K562 (cell line): ENCODE measurements at regions not wholly inside any gene's neighbourhood (a gene's known extent, or its start where the extent isn't known, plus 50 kb on each side); places are given as distances from the start of the nearest gene placed in this dataset.

Experiments
- ATAC-seq: fragments of 200-7000 bp; cut with Tn5 transposase; 3 replicates; pipeline ENCODE4 v1.9.1; 2020; ENCODE audit warnings: moderate library complexity
- BruUV-seq: library from RNA; stranded (reverse); fragments of 400-500 nt; replicated peaks from 2 replicates; lab custom pipeline; 2021; lab: Mats Ljungman, UMichigan
- CTCF ChIA-PET: fragments of 300-600 bp; formaldehyde crosslinking; extraction: SDS; loops from one replicate; lab custom pipeline; 2021; ENCODE audit warnings: low intra/inter-chr PET ratio; lab: Yijun Ruan, JAX
- POLR2A ChIA-PET: fragments of 300-600, 350-650 bp; sonication (Branson Sonifier 250); formaldehyde crosslinking; extraction: SDS; loops from one replicate; lab custom pipeline; 2021; ENCODE audit warnings: antibody characterized with exemption, inconsistent platforms; lab: Yijun Ruan, JAX
- DNase-seq, 4 experiments: peaks; one replicate each; pipeline versions ENCODE4 v3.0.0 to v3.0.0-alpha.2; 2011 to 2018; ENCODE audit warnings: low spot score in 3 of 4, mixed read lengths in 3 of 4; ENCODE audit errors: extremely low read depth in 1 of 4
- FAIRE-seq: peaks from 2 replicates; lab custom pipeline; 2011; peaks lifted over from hg19 to GRCh38; lab: Jason Lieb, UNC
- H2AFZ ChIP-seq: 2 replicates; pipeline ENCODE4 v1.6.0; 2011; ENCODE audit warnings: low read depth, low read length, control low read depth, inconsistent platforms
- H3K27ac ChIP-seq: fragments of 200-600 bp; 3 replicates; pipeline ENCODE4 v1.8.0; 2011; ENCODE audit warnings: low read depth, mild to moderate bottlenecking, control low read depth, inconsistent platforms, low read length, moderate library complexity, mixed read lengths; ENCODE audit errors: extremely low read depth
- H3K27me3 ChIP-seq, 2 experiments: fragments of 300-600 bp in 1 of 2; 2 replicates in 1 of 2; 3 replicates in 1 of 2; pipeline versions ENCODE4 v1.6.0 to v1.8.0; 2011; ENCODE audit warnings: inconsistent platforms in 2 of 2, low read length in 2 of 2, mild to moderate bottlenecking in 1 of 2, mixed read lengths in 1 of 2, moderate library complexity in 1 of 2; ENCODE audit not compliant: control insufficient read depth in 2 of 2, insufficient read depth in 2 of 2
- H3K36me3 ChIP-seq: fragments of 300-600 bp; 3 replicates; pipeline ENCODE4 v1.8.0; 2011; ENCODE audit warnings: mild to moderate bottlenecking, low read length, inconsistent platforms; ENCODE audit not compliant: control insufficient read depth, insufficient read depth
- H3K4me1 ChIP-seq, 2 experiments: fragments of 200-600 bp in 1 of 2; replicated peaks in 1 of 2; 2 replicates in 1 of 2; 3 replicates in 1 of 2; pipeline versions ENCODE4 v1.5.1 to v1.8.0; 2011; ENCODE audit warnings: inconsistent platforms in 2 of 2, low read length in 2 of 2, mild to moderate bottlenecking in 1 of 2, mixed read lengths in 1 of 2, moderate library complexity in 1 of 2; ENCODE audit not compliant: control insufficient read depth in 2 of 2, insufficient read depth in 2 of 2
- H3K4me2 ChIP-seq: 2 replicates; pipeline ENCODE4 v1.6.1; 2011; ENCODE audit warnings: low read length, control low read depth, inconsistent platforms, mixed read lengths; ENCODE audit not compliant: insufficient read depth
- H3K4me3 ChIP-seq: fragments of 200-600 bp; sonication (generic), shearing (Covaris generic); 2 replicates; pipeline ENCODE4 v1.5.1; 2016; ENCODE audit warnings: control low read depth, inconsistent platforms
- H3K79me2 ChIP-seq: fragments of 200-600 bp; 3 replicates; pipeline ENCODE4 v1.8.0; 2011; ENCODE audit warnings: low read length, inconsistent platforms; ENCODE audit not compliant: control insufficient read depth, insufficient read depth
- H3K9ac ChIP-seq, 2 experiments: 2 replicates each; pipeline versions ENCODE4 v1.6.0 to v1.6.1; 2011; ENCODE audit warnings: low read depth in 2 of 2, low read length in 2 of 2, control low read depth in 1 of 2, inconsistent platforms in 1 of 2, mild to moderate bottlenecking in 1 of 2, mixed read lengths in 1 of 2; ENCODE audit not compliant: insufficient read depth in 1 of 2
- H3K9me1 ChIP-seq: one replicate; pipeline ENCODE4 v1.6.0; 2011; ENCODE audit warnings: inconsistent platforms, mild to moderate bottlenecking, low read length, moderate library complexity; ENCODE audit not compliant: control insufficient read depth, insufficient read depth
- H3K9me3 ChIP-seq: replicated peaks from 2 replicates; pipeline ENCODE4 v1.5.1; 2011; ENCODE audit warnings: low read depth, low read length, inconsistent platforms; ENCODE audit not compliant: control insufficient read depth, insufficient read depth
- H4K20me1 ChIP-seq: replicated peaks from 2 replicates; pipeline ENCODE4 v1.6.1; 2011; ENCODE audit warnings: low read length, inconsistent platforms, mixed read lengths; ENCODE audit not compliant: control insufficient read depth, insufficient read depth
- ARID2 ChIP-seq: fragments of 450-650 bp; IDR thresholded peaks from 2 replicates; pipeline ENCODE4 v1.6.1; 2017; ENCODE audit warnings: antibody characterized with exemption, mild to moderate bottlenecking
- ARID3B ChIP-seq: fragments of 250-450 bp; sonication (Bioruptor Pico); IDR thresholded peaks from 2 replicates; pipeline ENCODE4 v1.4.0; 2020; ENCODE audit warnings: borderline replicate concordance
- CEBPB ChIP-seq: fragments of 450-650 bp; IDR thresholded peaks from 2 replicates; pipeline ENCODE4 v1.6.1; 2016; ENCODE audit warnings: missing genetic modification characterization, missing compliant biosample characterization
- CREB3 ChIP-seq: fragments of 450-650 bp; conservative IDR thresholded peaks from 2 replicates; pipeline ENCODE4 v1.6.1; 2016; ENCODE audit warnings: missing genetic modification characterization, low read depth, mild to moderate bottlenecking, missing compliant biosample characterization, moderate library complexity
- FOXO4 ChIP-seq: fragments of 450-650 bp; formaldehyde crosslinking; IDR thresholded peaks from 2 replicates; pipeline ENCODE4 v1.4.0; 2020; ENCODE audit warnings: mild to moderate bottlenecking, moderate library complexity
- HBP1 ChIP-seq: fragments of 450-650 bp; formaldehyde crosslinking; IDR thresholded peaks from 2 replicates; pipeline ENCODE4 v1.4.0; 2022; ENCODE audit warnings: missing genetic modification characterization
- KLF6 ChIP-seq: fragments of 250-450 bp; sonication (Bioruptor Pico); IDR thresholded peaks from 2 replicates; pipeline ENCODE4 v1.4.0; 2020; ENCODE audit warnings: mild to moderate bottlenecking, moderate library complexity, borderline replicate concordance
- MEF2D ChIP-seq: conservative IDR thresholded peaks from 2 replicates; pipeline ENCODE4 v1.6.1; 2016; ENCODE audit warnings: low read depth, missing genetic modification characterization, missing compliant biosample characterization
- NR3C1 ChIP-seq: sonication (generic); formaldehyde crosslinking; IDR thresholded peaks from 2 replicates; pipeline ENCODE4 v1.8.1; 2022; ENCODE audit warnings: missing genetic modification reagents
- RFX7 ChIP-seq: fragments of 250-450 bp; sonication (Bioruptor Pico); IDR thresholded peaks from 2 replicates; pipeline ENCODE4 v1.5.1; 2021; ENCODE audit warnings: mild to moderate bottlenecking
- SNIP1 ChIP-seq: fragments of 450-650 bp; IDR thresholded peaks from 2 replicates; pipeline ENCODE4 v1.7.1; 2017; ENCODE audit warnings: low read depth, mild to moderate bottlenecking
- TOE1 ChIP-seq, 2 experiments: fragments of 450-650 bp in 1 of 2; sonication (generic) in 1 of 2; formaldehyde crosslinking in 1 of 2; IDR thresholded peaks; 2 replicates each; pipeline versions ENCODE4 v1.7.1 to v1.8.0; 2016 to 2022; ENCODE audit warnings: borderline replicate concordance in 2 of 2, mild to moderate bottlenecking in 2 of 2, antibody characterized with exemption in 1 of 2, inconsistent platforms in 1 of 2, low read depth in 1 of 2, missing genetic modification reagents in 1 of 2, moderate library complexity in 1 of 2
- ZFP91 ChIP-seq: sonication (generic); formaldehyde crosslinking; IDR thresholded peaks from 2 replicates; pipeline ENCODE4 v1.8.0; 2022; ENCODE audit warnings: mild to moderate bottlenecking, missing genetic modification reagents
- ZKSCAN1 ChIP-seq: fragments of 150-350 bp; IDR thresholded peaks from 2 replicates; pipeline ENCODE4 v1.6.1; 2016; ENCODE audit warnings: low read depth, low read length
- WGBS: fragments of 100-300 bp; shearing (Covaris generic); methylation state at CpG from one replicate; pipeline ENCODE4 v1.1.6; 2016; ENCODE audit warnings: low coverage, mixed read lengths; ENCODE audit not compliant: insufficient coverage; ENCODE audit errors: missing lambda C conversion rate; 5-methylcytosine and 5-hydroxymethylcytosine counted together
- in situ Hi-C: fragments of 300-500 bp; cut with MboI; formaldehyde crosslinking; loops from 4 replicates; pipeline ENCODE4 v1.15.0; 2018; ENCODE audit warnings: inconsistent platforms, mixed read lengths
- intact Hi-C: fragments of 100-400 bp; cut with micrococcal nuclease; formaldehyde crosslinking; loops from 2 replicates; pipeline ENCODE4 v1.14.2; 2022

- TF ChIP-seq TOE1 (IDR thresholded peaks at IDR 0.05; ENCODE audit: borderline replicate concordance) (no peak), TOE1 (CRISPR knock-in tag; IDR thresholded peaks at IDR 0.05; ENCODE audit: borderline replicate concordance, low read depth) (no peak), MEF2D (no peak)
These were observed 74.8 kb upstream of the SOX11 start (continued) for GRCh38 chr2:5617358-5617757.

GRCh38 chr2:5617796-5618195 lies 74.4 kb upstream of the SOX11 start:
- intact Hi-C loops: no loop called here
- DNase-seq: no peak
- POLR2A ChIA-PET: interaction anchor here (0.6 kb wide), 1 partner anchor 93 kb away, joined by 3 read pairs; no protein-coding TSS in a partner anchor
- no peak for FAIRE-seq
- no peaks in the 10 kb centered on the region for H3K9me1 ChIP-seq
- no peaks in the 10 kb centered on the region for H3K4me1 ChIP-seq
- no peak overlapping the region for H3K4me2 ChIP-seq
- H3K36me3 ChIP-seq: no peaks in the 10 kb centered on the region
- H3K27me3 ChIP-seq: no peaks in the 10 kb centered on the region
- no peaks in the 10 kb centered on the region for H3K79me2 ChIP-seq
- H3K9me3 ChIP-seq: no peaks in the 10 kb centered on the region
- H2AFZ ChIP-seq: no peak overlapping the region
- WGBS: 0% methylated on average over 2 of the region's 2 CpGs
- CTCF ChIA-PET: no interaction called here
- no peak overlapping the region for H3K4me3 ChIP-seq
- H3K9ac ChIP-seq: no peak overlapping the region
- no peaks in the 10 kb centered on the region for H4K20me1 ChIP-seq
- no peak overlapping the region for H3K27ac ChIP-seq
- no peak for ATAC-seq
- in situ Hi-C loops: no loop called here
- no TSS peak for BruUV-seq
- TF ChIP-seq KLF6 (CRISPR knock-in tag) (no peak), FOXO4 (no peak), RFX7 (CRISPR knock-in tag) (no peak), TOE1 (IDR thresholded peaks at IDR 0.05; ENCODE audit: borderline replicate concordance) (no peak), TOE1 (CRISPR knock-in tag; IDR thresholded peaks at IDR 0.05; ENCODE audit: borderline replicate concordance, low read depth) (no peak), ARID3B (CRISPR knock-in tag) (no peak), CEBPB (tag) (no peak), ZFP91 (CRISPR knock-in tag) (no peak), ARID2 (no peak), CREB3 (tag) (no peak), HBP1 (CRISPR knock-in tag) (no peak), NR3C1 (no peak), SNIP1 (no peak), ZKSCAN1 (no peak)
